ENCODE measurements at regions not wholly inside any gene's neighbourhood (a gene's known extent, or its start where the extent isn't known, plus 50 kb on each side); places are given as distances from the start of the nearest gene placed in this dataset.

- H3K9me3 ChIP-seq (ENCODE audit: control insufficient read depth, insufficient read depth, low read length) = 0 out of 2 replicates have a peak, but pooled peaks cover 3% of the 10 kb centered on the region
- no peak overlapping the region for H3K9ac ChIP-seq (ENCODE audit: low read depth, low read length)
- H3K4me1 ChIP-seq (ENCODE audit: insufficient read depth, low read length) = no peaks in the 10 kb centered on the region
- H3K36me3 ChIP-seq (ENCODE audit: insufficient read depth, low read length) = no peaks in the 10 kb centered on the region
These were observed 237.9 kb downstream of the MYLK4 start for GRCh38 chr6:2512802-2513201.

DNA sequence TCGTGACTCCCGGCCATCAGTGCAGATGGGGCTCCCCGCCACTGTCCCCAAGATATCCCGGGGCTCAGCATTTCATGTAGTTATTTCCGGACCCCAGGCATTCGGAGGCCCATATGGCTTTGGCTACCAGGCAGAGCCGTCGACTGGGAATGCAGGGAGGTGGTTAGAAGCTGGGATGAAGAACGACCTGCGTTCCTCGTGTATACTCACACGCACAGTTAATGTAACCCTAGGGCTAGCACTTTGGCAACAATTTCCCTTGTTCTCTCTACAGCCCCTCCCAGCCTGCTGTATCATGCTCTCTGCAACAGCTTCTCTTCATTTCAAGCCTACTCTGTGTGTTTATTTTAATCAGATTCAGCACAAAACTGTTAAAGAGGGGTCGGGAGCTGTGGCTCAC, 240.4 kb downstream of the MYLK4 start:
- H3K36me3 ChIP-seq (ENCODE audit: insufficient read depth, low read length) = no peaks in the 10 kb centered on the region
- H3K9me3 ChIP-seq (ENCODE audit: control insufficient read depth, insufficient read depth, low read length) = 0 out of 2 replicates have a peak, but pooled peaks cover 3% of the 10 kb centered on the region
- H3K4me1 ChIP-seq (ENCODE audit: insufficient read depth, low read length) = no peaks in the 10 kb centered on the region
- H3K9ac ChIP-seq (ENCODE audit: low read depth, low read length) = no peak overlapping the region

DNA sequence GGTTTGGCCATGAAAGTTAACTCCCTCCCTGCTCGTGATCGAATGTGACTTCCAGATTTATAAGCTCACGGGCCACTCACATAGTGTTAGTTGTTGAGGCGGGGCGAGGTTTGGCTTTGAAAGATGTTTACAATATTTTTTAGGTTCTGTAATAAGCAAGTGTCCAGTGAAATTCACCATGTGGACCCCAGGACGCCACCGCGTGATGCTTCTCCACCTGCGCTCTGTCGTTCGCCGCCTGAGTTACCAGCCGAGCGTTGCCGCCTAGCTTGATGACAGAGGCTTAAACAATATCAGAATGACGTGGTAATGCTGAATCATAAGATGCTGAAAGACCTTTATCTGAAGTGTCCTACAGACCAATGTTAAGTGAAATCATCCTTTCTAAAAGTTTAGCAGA, 241.0 kb downstream of the MYLK4 start:
- no peaks in the 10 kb centered on the region for H3K36me3 ChIP-seq (ENCODE audit: insufficient read depth, low read length)
- H3K9me3 ChIP-seq (ENCODE audit: control insufficient read depth, insufficient read depth, low read length) = 0 out of 2 replicates have a peak, but pooled peaks cover 3% of the 10 kb centered on the region
- no peak overlapping the region for H3K9ac ChIP-seq (ENCODE audit: low read depth, low read length)
- no peaks in the 10 kb centered on the region for H3K4me1 ChIP-seq (ENCODE audit: insufficient read depth, low read length)

GRCh38 chr6:2508071-2508470, 242.7 kb downstream of the MYLK4 start:
- H3K36me3 ChIP-seq (ENCODE audit: insufficient read depth, low read length) = no peaks in the 10 kb centered on the region
- H3K9ac ChIP-seq (ENCODE audit: low read depth, low read length) = no peak overlapping the region
- H3K4me1 ChIP-seq (ENCODE audit: insufficient read depth, low read length) = no peaks in the 10 kb centered on the region
- 0 out of 2 replicates have a peak, but pooled peaks cover 3% of the 10 kb centered on the region for H3K9me3 ChIP-seq (ENCODE audit: control insufficient read depth, insufficient read depth, low read length)

DNA sequence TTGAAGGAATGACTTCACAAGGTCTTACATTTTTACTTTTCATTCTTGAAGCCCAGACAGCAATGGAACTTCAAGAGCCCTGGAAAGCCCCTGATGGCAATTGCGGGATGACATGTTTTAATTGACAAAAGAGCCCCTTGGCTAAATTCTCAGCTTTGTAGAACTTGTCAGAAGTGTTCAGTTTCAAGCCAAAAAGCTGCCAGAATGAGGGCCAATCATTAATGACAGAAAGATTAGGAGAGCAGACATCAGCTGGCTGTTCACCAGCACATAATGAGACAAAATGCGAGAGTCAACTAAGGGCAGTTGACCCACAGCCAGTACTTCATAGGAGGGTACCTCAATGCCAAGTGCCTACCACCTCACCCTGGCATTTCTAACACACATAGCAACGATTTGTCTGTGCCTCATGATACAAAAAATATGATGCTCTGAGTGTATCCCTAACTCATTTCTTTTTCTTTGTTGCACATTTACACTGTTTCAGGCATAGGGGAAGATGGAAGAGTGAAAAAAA, 243.1 kb downstream of the MYLK4 start:
- Histone ChIP-seq H3K9me3 (ENCODE audit: control insufficient read depth, insufficient read depth, low read length) (0 out of 2 replicates have a peak, but pooled peaks cover 3% of the 10 kb centered on the region), H3K9ac (ENCODE audit: low read depth, low read length) (no peak overlapping the region), H3K36me3 (ENCODE audit: insufficient read depth, low read length) (no peaks in the 10 kb centered on the region), H3K4me1 (ENCODE audit: insufficient read depth, low read length) (no peaks in the 10 kb centered on the region)

- Histone ChIP-seq H3K9me3 (ENCODE audit: control insufficient read depth, insufficient read depth, low read length) (0 out of 2 replicates have a peak, but pooled peaks cover 3% of the 10 kb centered on the region), H3K9ac (ENCODE audit: low read depth, low read length) (no peak overlapping the region), H3K4me1 (ENCODE audit: insufficient read depth, low read length) (no peaks in the 10 kb centered on the region), H3K36me3 (ENCODE audit: insufficient read depth, low read length) (no peaks in the 10 kb centered on the region)
These were observed 243.7 kb downstream of the MYLK4 start for GRCh38 chr6:2507016-2507415.

GRCh38 chr6:2505624-2506023, 245.1 kb downstream of the MYLK4 start:
- H3K9ac ChIP-seq (ENCODE audit: low read depth, low read length) = no peak overlapping the region

DNA sequence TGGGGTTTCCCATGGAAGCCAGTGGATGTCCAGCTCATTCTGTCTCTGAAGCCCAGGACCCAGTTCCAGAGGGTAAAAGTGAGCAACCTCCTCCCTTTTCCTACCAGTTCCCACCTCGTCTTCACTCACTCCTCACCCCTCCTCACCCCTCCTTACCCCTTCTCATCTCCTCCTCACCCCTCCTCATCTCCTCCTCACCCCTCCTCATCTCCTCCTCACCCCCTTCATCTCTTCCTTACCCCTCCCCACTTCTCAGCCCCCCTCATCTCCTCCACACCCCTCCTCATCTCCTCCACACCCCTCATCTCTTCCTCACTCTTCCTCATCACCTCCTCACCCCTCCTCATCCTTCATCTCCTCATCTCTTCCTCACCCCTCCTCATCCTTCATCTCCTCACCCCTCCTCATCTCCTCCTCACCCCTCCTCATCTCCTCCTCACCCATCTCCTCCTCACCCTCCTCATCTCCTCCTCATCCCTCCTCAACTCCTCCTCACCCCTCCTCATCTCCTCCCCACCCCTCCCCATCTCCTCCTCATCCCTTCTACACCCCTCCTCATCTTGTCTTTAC, 246.1 kb downstream of the MYLK4 start:
- Histone ChIP-seq H3K4me1 (ENCODE audit: insufficient read depth, low read length) (no peaks in the 10 kb centered on the region), H3K9ac (ENCODE audit: low read depth, low read length) (no peak overlapping the region), H3K9me3 (ENCODE audit: control insufficient read depth, insufficient read depth, low read length) (0 out of 2 replicates have a peak, but pooled peaks cover 3% of the 10 kb centered on the region), H3K36me3 (ENCODE audit: insufficient read depth, low read length) (no peaks in the 10 kb centered on the region)

More at GRCh38 chr6:2505624-2506023, 245.1 kb downstream of the MYLK4 start:
- Histone ChIP-seq H3K9me3 (ENCODE audit: control insufficient read depth, insufficient read depth, low read length) (0 out of 2 replicates have a peak, but pooled peaks cover 3% of the 10 kb centered on the region), H3K4me1 (ENCODE audit: insufficient read depth, low read length) (no peaks in the 10 kb centered on the region), H3K36me3 (ENCODE audit: insufficient read depth, low read length) (no peaks in the 10 kb centered on the region)

DNA sequence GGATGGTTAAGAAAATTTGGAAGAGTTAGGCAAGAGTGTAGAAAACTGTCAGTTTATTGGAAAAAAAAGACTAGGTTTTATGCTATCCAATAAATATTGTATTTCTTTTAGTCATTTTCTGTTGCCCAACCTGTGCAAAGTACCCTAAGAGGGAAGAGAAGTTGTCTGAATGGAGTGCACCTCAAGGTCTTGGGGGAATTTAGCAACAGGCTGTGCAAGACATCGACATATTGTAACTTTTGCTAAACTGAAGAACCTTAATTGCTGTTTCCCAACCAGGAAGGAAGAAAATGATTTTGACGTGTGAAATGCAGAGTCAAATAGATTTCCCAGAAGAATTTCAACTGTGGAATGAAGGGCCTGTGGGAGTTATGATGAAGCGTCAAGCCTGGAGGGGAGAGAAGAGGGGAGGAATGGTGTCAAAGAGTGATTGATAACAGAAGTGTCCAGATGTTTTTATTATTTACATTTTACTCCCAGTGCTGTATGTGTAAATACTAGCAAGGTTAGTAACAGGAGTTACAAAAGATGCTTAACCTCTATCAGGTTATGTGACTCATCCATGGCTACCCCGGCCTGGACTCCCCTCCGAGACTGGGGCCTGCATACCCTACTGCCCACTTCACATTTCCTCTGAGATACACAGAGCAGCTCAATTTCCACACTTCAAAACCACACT, 246.8 kb downstream of the MYLK4 start:
- H3K4me1 ChIP-seq (ENCODE audit: insufficient read depth, low read length) = no peaks in the 10 kb centered on the region
- no peak overlapping the region for H3K9ac ChIP-seq (ENCODE audit: low read depth, low read length)
- H3K9me3 ChIP-seq (ENCODE audit: control insufficient read depth, insufficient read depth, low read length) = 0 out of 2 replicates have a peak, but pooled peaks cover 3% of the 10 kb centered on the region
- no peaks in the 10 kb centered on the region for H3K36me3 ChIP-seq (ENCODE audit: insufficient read depth, low read length)

DNA sequence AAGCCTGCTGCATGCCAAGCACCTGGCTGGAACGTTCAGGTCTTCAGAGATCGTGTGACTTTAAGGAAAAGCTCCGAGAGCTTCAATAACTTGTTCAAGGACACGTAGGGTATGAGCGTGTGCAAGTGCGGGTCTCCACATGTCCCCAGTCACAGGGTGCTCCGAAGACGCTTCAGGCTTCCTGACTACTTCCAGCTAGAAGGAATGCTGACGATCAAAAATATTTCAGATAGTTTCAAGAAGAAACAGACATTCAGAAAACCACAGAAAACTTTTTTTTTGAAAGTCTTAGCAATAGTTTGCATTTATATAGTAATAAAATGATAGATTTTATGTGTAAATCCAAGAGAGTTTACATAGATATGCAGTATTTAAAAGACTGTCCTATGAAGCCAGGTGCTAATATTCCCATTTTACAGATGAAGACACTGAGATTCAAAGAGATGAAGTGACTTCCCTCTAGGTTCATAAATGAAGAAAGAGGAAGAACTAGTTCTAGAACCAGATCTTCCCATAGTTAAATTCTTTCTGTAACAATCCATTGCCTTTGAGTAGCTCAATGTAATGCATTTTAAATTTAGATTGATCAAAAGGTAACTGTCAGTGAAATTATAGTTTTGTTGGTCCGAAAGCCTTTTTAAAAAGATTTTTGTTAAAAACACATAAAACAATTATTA, 247.6 kb downstream of the MYLK4 start:
- Histone ChIP-seq H3K4me1 (ENCODE audit: insufficient read depth, low read length) (no peaks in the 10 kb centered on the region), H3K36me3 (ENCODE audit: insufficient read depth, low read length) (no peaks in the 10 kb centered on the region), H3K9ac (ENCODE audit: low read depth, low read length) (no peak overlapping the region), H3K9me3 (ENCODE audit: control insufficient read depth, insufficient read depth, low read length) (0 out of 2 replicates have a peak, but pooled peaks cover 2% of the 10 kb centered on the region)

GRCh38 chr6:2502096-2502997, 248.4 kb downstream of the MYLK4 start:
- no peaks in the 10 kb centered on the region for H3K36me3 ChIP-seq (ENCODE audit: insufficient read depth, low read length)
- no peak overlapping the region for H3K9ac ChIP-seq (ENCODE audit: low read depth, low read length)

GRCh38 chr6:2497922-2498623, 252.6 kb downstream of the MYLK4 start:
- Histone ChIP-seq H3K9me3 (ENCODE audit: control insufficient read depth, insufficient read depth, low read length) (no peaks in the 10 kb centered on the region), H3K4me1 (ENCODE audit: insufficient read depth, low read length) (no peaks in the 10 kb centered on the region), H3K36me3 (ENCODE audit: insufficient read depth, low read length) (no peaks in the 10 kb centered on the region), H3K9ac (ENCODE audit: low read depth, low read length) (no peak overlapping the region)

More at GRCh38 chr6:2502096-2502997, 248.4 kb downstream of the MYLK4 start:
- Histone ChIP-seq H3K4me1 (ENCODE audit: insufficient read depth, low read length) (no peaks in the 10 kb centered on the region), H3K9me3 (ENCODE audit: control insufficient read depth, insufficient read depth, low read length) (no peaks in the 10 kb centered on the region)

DNA sequence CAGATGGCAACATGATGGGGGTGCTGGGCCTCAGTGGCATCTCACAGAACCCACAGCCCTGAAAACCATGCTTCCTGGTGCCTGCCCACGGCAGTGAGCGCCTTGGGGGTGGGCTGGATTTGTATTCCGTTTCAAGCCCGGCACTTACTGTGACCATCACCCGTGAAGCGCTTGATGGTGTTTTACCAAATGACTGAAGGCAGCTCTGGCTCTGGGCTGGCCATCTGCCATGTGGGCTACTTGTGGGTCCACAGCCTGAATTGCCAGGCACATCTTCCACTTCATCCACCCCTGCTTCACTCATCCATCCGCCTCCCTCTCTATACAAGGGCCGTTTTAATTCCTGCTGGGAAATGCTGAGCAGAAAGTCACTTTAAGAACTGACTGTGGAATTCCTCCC, 250.9 kb upstream of the GMDS start:
- H3K9ac ChIP-seq (ENCODE audit: low read depth, low read length) = no peak overlapping the region
- no peaks in the 10 kb centered on the region for H3K4me1 ChIP-seq (ENCODE audit: insufficient read depth, low read length)
- H3K36me3 ChIP-seq (ENCODE audit: insufficient read depth, low read length) = no peaks in the 10 kb centered on the region

More for the DNA sequence above, 250.9 kb upstream of the GMDS start:
- H3K9me3 ChIP-seq (ENCODE audit: control insufficient read depth, insufficient read depth, low read length) = no peaks in the 10 kb centered on the region

All from ES-I3 (cell line).